Activated T-cell treated with anti-CD3 and anti-CD28 coated beads, Interleukin-2, amount 50 U/mL, for 1 hour (primary cell): ENCODE measurements at regions not wholly inside any gene's neighbourhood (a gene's known extent, or its start where the extent isn't known, plus 50 kb on each side); places are given as distances from the start of the nearest gene placed in this dataset.

ENCODE experiments used
- DNase-seq: peaks from one replicate; pipeline ENCODE4 v3.0.0-alpha.2; 2020

GRCh38 chr2:824524-824923, 126.1 kb upstream of the SNTG2 start:
- DNase-seq: no peak

DNA sequence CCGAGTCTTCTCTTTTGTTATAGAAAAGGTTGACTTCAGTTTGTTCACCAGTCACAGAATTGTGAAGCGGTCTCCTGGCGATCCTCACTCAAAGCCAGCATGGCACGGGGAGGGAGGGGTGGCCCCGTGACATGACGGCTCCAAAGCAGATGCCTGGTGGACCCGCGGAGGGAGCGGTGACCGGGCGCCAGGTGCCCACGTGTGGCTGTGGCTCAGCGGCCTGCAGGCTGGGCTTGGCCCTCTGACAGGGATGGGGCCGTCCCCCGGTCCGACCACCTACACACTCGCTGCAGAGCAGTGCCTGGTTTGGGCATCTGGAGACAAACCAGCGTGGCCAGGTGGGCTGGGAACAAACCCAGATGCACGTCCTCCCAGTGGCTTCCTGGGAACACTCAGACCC, 129.1 kb upstream of the SNTG2 start:
- no peak for DNase-seq

GRCh38 chr2:819601-820000, 131.0 kb upstream of the SNTG2 start:
- no peak for DNase-seq

DNA sequence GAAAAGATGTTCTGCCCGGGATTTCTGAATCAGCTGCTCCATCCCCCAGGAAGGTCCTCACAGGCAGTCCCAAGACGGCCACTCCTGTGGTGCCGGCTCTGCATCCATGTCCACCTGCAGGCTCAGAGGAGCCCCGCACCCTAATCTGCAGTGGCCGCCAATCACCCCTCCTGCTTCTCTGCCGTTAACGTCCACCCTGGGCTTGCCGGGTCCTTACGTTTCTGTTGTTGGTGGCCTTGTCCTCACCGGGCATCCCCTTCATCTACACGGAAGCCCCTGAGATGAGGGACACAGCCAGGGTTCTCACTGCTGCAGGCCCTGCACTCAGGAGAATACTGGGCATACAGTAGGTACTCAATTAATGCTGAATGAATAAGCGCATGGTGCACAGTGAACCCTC, 131.5 kb upstream of the SNTG2 start:
- DNase-seq: no peak

- DNase-seq: no peak
Measured at GRCh38 chr2:817336-818015, 133.2 kb upstream of the SNTG2 start.

GRCh38 chr2:816278-816677, 134.4 kb upstream of the SNTG2 start:
- DNase-seq: no peak

- DNase-seq: no peak
Measured at GRCh38 chr2:810397-810796, 133.2 kb upstream of the TMEM18 start.

- DNase-seq: no peak
Measured at GRCh38 chr2:807300-807699, 130.1 kb upstream of the TMEM18 start.

GRCh38 chr2:805664-806063, 128.5 kb upstream of the TMEM18 start:
- DNase-seq: no peak

- no peak for DNase-seq
Measured at GRCh38 chr2:797993-798392, 120.8 kb upstream of the TMEM18 start.

DNA sequence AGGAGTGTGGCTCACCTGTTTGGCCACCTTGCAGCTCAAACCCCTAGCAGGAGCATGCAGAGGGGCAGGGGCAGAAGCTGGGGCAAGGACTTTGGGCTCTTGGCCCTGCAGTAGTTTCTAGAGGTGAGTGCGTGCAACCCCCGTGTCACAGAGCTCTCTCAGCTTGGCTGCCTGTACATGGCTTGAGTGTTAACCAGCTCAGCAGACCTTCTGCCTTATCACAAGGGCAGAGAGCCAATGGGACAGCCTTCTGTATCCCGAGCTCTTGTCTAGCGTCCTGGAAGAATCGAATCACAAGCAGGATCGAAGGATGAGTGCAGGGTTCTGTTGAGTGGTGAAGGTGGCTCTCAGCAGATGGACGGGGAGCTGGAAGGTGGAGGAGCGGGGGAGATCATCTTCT, 120.3 kb upstream of the TMEM18 start:
- DNase-seq: no peak

GRCh38 chr2:796141-796985, 119.2 kb upstream of the TMEM18 start:
- DNase-seq: no peak

GRCh38 chr2:795531-796041, 118.4 kb upstream of the TMEM18 start:
- no peak for DNase-seq

DNA sequence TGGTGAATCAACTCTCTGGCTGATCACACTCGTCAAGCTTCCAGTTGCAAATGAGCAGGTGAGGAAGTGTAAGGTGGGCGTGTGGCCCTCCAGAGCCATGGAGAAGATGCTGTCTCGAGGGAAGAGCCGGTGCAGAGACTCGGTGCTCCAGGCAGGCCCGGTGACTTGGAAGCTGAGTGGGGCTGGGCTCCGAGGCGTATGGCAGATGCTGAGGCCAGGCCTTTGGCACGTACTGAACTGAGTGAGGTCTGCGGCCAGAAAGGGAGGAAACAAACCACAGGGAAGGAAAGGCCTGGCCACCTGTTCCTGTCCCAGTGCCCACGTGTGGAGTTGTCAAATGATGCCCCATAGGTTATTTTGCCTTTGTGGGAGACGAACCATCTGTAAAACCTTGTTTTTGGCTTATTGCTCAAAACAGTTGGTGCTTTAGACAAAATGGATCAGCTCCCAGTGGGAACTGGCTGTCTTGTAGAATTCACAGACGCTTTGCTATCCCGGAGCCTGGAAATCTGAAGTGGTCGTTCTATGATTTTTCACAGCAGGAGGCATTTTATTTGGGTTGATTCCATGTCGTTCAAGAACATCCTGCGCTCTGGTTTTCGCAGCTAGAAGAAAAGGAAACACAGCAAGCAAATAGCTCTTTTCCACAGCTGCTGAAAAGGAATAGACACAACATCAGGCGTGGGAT, 117.5 kb upstream of the TMEM18 start:
- DNase-seq: no peak

- DNase-seq: no peak
Measured at GRCh38 chr2:793236-793635, 116.0 kb upstream of the TMEM18 start.

DNA sequence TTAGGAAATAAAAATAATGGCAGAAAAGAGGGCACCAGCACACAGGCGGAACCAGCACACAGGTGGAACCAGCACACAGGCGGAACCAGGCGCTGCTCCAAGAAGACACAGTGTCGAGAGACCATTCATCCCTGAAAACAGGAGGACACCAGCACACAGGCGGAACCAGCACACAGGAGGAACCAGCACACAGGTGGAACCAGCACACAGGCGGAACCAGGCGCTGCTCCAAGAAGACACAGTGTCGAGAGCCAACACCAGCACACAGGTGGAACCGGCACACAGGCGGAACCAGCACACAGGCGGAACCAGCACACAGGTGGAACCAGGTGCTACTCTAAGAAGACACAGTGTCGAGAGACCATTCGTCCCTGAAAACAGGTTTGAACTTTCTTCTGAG, 115.5 kb upstream of the TMEM18 start:
- no peak for DNase-seq

- no peak for DNase-seq
Measured at GRCh38 chr2:790634-791245, 113.5 kb upstream of the TMEM18 start.

DNA sequence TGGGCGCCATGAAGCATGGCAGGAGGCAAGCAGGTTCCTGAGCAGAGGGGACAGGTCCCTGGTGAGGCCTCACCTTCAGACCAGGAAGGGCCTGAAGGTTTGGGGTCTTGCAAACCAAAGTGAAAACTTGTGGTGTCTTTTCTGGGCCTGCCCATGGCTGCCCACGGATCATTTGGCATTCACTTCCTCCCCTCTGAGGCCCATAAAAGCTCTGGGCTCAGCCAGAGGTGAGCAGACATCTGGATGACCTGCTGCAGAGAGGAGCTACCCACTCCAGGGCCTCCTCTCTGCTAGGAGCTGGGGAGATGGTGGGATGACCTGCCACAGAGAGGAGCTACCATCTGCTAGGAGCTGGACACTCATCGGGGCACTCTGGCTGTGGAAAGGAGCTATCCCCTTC, 112.9 kb upstream of the TMEM18 start:
- no peak for DNase-seq

DNA sequence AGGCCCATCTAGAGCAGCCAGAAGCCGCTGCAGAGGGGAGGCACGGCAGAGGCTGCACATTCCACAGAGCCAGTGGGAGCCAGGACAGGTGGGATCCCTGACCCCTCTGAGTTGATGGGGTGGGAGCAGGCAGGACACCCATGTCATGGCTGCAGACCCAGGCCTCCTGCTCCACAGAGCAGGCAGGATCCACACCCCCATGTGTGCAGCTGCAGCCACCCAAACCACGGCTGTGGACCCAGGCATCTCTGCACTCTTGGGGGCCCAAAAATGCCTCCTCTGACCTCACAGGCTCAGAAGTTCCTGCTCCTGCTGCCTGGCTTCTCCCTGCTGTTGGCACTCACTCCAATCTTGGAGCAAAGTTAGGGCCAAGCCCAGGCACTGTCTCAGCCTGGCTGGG, 112.3 kb upstream of the TMEM18 start:
- DNase-seq: no peak

DNA sequence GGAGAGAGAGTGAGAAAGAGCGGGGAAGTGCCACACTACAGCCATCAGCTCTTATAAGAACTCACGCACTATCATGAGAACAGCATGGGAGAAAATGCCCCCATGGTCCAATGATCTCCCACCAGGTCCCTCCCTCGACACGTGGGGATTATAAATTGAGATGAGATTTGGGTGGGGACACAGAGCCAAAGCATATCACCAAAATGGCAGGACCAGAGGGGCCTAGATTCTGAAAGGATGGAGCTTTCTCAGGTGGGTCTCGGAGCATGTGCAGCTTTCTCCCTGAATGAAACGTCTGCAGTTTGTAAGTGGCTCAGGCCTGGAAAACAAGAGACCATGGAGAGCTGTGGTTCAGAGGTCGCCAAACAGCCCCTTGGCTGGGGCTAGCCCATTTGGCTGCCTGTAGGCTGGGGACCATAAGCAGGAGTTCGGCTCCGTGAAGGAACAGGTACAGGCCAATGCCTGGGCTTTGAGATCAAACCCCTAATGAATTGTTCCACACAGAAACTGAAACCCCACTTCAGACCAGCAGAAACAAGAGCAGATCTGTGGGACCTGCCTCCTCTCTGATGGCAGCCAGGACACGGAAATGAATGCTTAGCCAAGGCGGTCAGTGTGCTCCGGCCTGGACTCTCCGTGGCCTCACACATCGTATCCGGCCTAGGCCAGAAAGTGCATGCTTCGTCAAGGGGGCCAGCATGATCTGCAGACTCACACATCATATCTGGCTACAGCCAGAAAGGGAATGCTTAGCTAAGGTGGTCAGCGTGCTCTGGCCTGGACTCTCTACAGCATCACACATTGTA, 111.2 kb upstream of the TMEM18 start:
- DNase-seq: no peak

- no peak for DNase-seq
Measured at GRCh38 chr2:784753-785152, 107.5 kb upstream of the TMEM18 start.

DNA sequence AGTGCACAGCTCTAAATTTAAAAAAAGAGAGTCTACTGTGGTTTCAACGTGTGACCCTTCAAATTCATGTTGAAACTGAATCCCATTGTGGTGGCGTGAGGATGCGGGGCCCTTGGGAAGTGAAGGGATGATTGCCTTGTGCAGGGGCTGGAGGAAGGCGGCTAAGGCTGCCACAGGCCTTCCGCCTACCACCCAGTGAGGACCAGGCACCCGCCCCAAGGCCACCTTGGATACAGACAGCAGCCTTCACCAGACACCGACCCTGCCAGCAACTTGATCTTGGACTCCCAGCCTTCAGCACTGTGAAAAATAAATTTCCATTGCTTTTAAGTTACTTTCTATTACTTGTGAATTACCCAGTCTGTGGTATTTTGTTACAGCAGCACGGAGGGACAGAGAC, 103.4 kb upstream of the TMEM18 start:
- DNase-seq: no peak
